HepG2 (cell line): ENCODE measurements at regions not wholly inside any gene's neighbourhood (a gene's known extent, or its start where the extent isn't known, plus 50 kb on each side); places are given as distances from the start of the nearest gene placed in this dataset.

Experiments
- ATAC-seq: fragments of 200-7000 bp; cut with Tn5 transposase; 3 replicates; pipeline ENCODE4 v1.9.1; 2020; ENCODE audit warnings: mild to moderate bottlenecking, moderate library complexity
- BruUV-seq: library from RNA; stranded (reverse); fragments of 400-500 nt; replicated peaks from 2 replicates; lab custom pipeline; 2021; lab: Mats Ljungman, UMichigan
- CTCF ChIA-PET: fragments of 300-600 bp; formaldehyde crosslinking; extraction: SDS; loops from one replicate; lab custom pipeline; 2021; ENCODE audit warnings: low total read pairs, inconsistent platforms, low intra/inter-chr PET ratio; lab: Yijun Ruan, JAX
- POLR2A ChIA-PET: fragments of 350-600 bp; sonication (Branson Sonifier 250); formaldehyde crosslinking; loops from one replicate; lab custom pipeline; 2020; ENCODE audit warnings: antibody characterized with exemption, inconsistent platforms; lab: Yijun Ruan, JAX
- DNase-seq: peaks from one replicate; pipeline ENCODE4 v3.0.0-alpha.2; 2015; ENCODE audit warnings: low spot score
- FAIRE-seq: peaks from 3 replicates; lab custom pipeline; 2011; peaks lifted over from hg19 to GRCh38; lab: Jason Lieb, UNC
- H2AFZ ChIP-seq: one replicate; pipeline ENCODE4 v1.6.1; 2011; ENCODE audit warnings: low read length, inconsistent platforms
- H3K27ac ChIP-seq: fragments of 300-600 bp; 3 replicates; pipeline ENCODE4 v1.8.0; 2011; ENCODE audit warnings: mixed run types, mild to moderate bottlenecking, mixed read lengths, low read length, inconsistent platforms; ENCODE audit not compliant: insufficient read depth; ENCODE audit errors: extremely low read length
- H3K27me3 ChIP-seq, 2 experiments: fragments of 200-600 bp in 1 of 2; 2 replicates in 1 of 2; 3 replicates in 1 of 2; pipeline versions ENCODE4 v1.6.0 to v1.8.0; 2011; ENCODE audit warnings: low read length in 2 of 2, mild to moderate bottlenecking in 2 of 2, moderate library complexity in 2 of 2, inconsistent platforms in 1 of 2; ENCODE audit not compliant: insufficient read depth in 2 of 2, control insufficient read depth in 1 of 2
- H3K36me3 ChIP-seq, 2 experiments: fragments of 200-600 bp in 1 of 2; replicated peaks in 1 of 2; 2 replicates in 1 of 2; 3 replicates in 1 of 2; pipeline versions ENCODE4 v1.5.1 to v1.8.0; 2011; ENCODE audit warnings: low read length in 2 of 2, inconsistent platforms in 1 of 2; ENCODE audit not compliant: insufficient read depth in 2 of 2, control insufficient read depth in 1 of 2
- H3K4me1 ChIP-seq: 2 replicates; pipeline ENCODE4 v1.5.1; 2012; ENCODE audit warnings: low read length, inconsistent platforms; ENCODE audit not compliant: insufficient read depth
- H3K4me2 ChIP-seq: 2 replicates; pipeline ENCODE4 v1.6.0; 2011; ENCODE audit warnings: low read depth, low read length, inconsistent platforms
- H3K4me3 ChIP-seq, 3 experiments: fragments of 200-600 bp in 1 of 3; sonication (generic), shearing (Covaris generic) in 1 of 3; replicated peaks in 1 of 3; 2 replicates each; pipeline ENCODE4 v1.5.1; 2011 to 2016; ENCODE audit warnings: low read length in 3 of 3, inconsistent platforms in 2 of 3, low read depth in 2 of 3, mild to moderate bottlenecking in 2 of 3, control low read depth in 1 of 3, mixed read lengths in 1 of 3; ENCODE audit not compliant: insufficient read depth in 1 of 3
- H3K79me2 ChIP-seq: one replicate; pipeline ENCODE4 v1.6.1; 2011; ENCODE audit warnings: low read length, inconsistent platforms; ENCODE audit not compliant: insufficient read depth
- H3K9ac ChIP-seq: 2 replicates; pipeline ENCODE4 v1.6.0; 2011; ENCODE audit warnings: mild to moderate bottlenecking, low read depth, low read length, inconsistent platforms; ENCODE audit not compliant: insufficient read depth
- H3K9me3 ChIP-seq: 2 replicates; pipeline ENCODE4 v1.5.1; 2012; ENCODE audit warnings: mild to moderate bottlenecking, low read length
- H4K20me1 ChIP-seq: 2 replicates; pipeline ENCODE4 v1.6.0; 2011; ENCODE audit warnings: inconsistent platforms, mild to moderate bottlenecking, low read length, moderate library complexity; ENCODE audit not compliant: insufficient read depth
- EHMT2 ChIP-seq: fragments of 200-600 bp; sonication (generic); IDR thresholded peaks from 2 replicates; pipeline ENCODE4 v1.7.0; 2017; ENCODE audit warnings: antibody characterized with exemption, low read depth, low read length, borderline replicate concordance
- MIER2 ChIP-seq: IDR thresholded peaks from 2 replicates; pipeline ENCODE4 v1.6.1; 2016; ENCODE audit warnings: missing biosample characterization, missing genetic modification reagents
- REST ChIP-seq, 2 experiments: IDR thresholded peaks; 2 replicates each; pipeline ENCODE4 v1.6.1; 2011 to 2012; ENCODE audit warnings: low read length in 2 of 2, borderline replicate concordance in 1 of 2, low read depth in 1 of 2, mild to moderate bottlenecking in 1 of 2, moderate library complexity in 1 of 2
- TCF12 ChIP-seq, 2 experiments: fragments of 450-650 bp in 1 of 2; sonication (generic) in 1 of 2; formaldehyde crosslinking in 1 of 2; IDR thresholded peaks; 2 replicates each; pipeline versions ENCODE4 v1.6.1 to v1.8.0; 2017 to 2022; ENCODE audit warnings: antibody characterized with exemption in 1 of 2, mild to moderate bottlenecking in 1 of 2, missing genetic modification reagents in 1 of 2, moderate library complexity in 1 of 2
- ZNF253 ChIP-seq: sonication (generic); formaldehyde crosslinking; IDR thresholded peaks from 2 replicates; pipeline ENCODE4 v1.8.0; 2022; ENCODE audit warnings: mild to moderate bottlenecking, missing genetic modification reagents, borderline replicate concordance
- WGBS: methylation state at CpG from one replicate; pipeline ENCODE4 v1.1.6; 2017; ENCODE audit warnings: low lambda C conversion rate; 5-methylcytosine and 5-hydroxymethylcytosine counted together
- in situ Hi-C: cut with HindIII; loops from 2 replicates; pipeline ENCODE4 v1.10.0; 2017; ENCODE audit warnings: low pct_unique_long_range_greater_than_20kb; ENCODE audit not compliant: extremely low pct_ligation_motif_present
- intact Hi-C: fragments of 100-400 bp; cut with micrococcal nuclease; formaldehyde crosslinking; loops from one replicate; pipeline ENCODE4 v1.10.0; 2022; ENCODE audit not compliant: unreplicated experiment
- TF ChIP-seq, protein P1 (sequence below): sonication (generic); formaldehyde crosslinking; IDR thresholded peaks from 2 replicates; pipeline ENCODE4; 2020; ENCODE audit warnings: missing genetic modification reagents, mild to moderate bottlenecking, borderline replicate concordance
- TF ChIP-seq, protein P2 (sequence below): sonication (generic); formaldehyde crosslinking; IDR thresholded peaks from 2 replicates; pipeline ENCODE4 v1.4.0; 2020; ENCODE audit warnings: missing genetic modification reagents, borderline replicate concordance
- TF ChIP-seq, protein P3 (sequence below): sonication (generic); formaldehyde crosslinking; IDR thresholded peaks from 2 replicates; pipeline ENCODE4 v1.8.1; 2022; ENCODE audit warnings: mild to moderate bottlenecking, missing genetic modification reagents

DNA sequence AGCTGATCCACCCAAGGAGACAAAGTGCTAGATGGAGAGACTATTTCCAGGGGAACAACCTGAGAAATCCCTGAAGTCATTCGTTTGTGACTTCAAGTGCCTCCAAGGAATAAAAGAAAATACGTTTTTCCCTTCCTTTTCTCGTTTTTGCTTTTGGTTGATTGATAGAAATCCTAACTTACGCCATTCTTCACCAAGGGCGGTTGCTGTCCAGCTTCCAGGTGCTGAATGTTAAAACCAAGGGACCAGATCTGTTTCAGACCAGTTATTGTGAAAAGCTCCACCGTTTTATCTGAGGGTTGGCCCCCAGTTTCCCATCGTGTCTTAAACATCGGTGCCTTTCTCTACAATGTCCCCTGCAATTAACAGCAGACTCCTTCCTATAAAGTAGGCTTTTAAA, 600.7 kb upstream of the SGCD start:
- Histone ChIP-seq H3K27me3 (peaks cover 0 to 12% of the 10 kb centered on the region in 2 experiments; a peak in 4 of 5 replicates), H3K4me1 (no peaks in the 10 kb centered on the region), H2AFZ (no peak overlapping the region), H3K9me3 (no peaks in the 10 kb centered on the region), H3K36me3 (no peaks in the 10 kb centered on the region), H3K9ac (no peak overlapping the region), H4K20me1 (no peaks in the 10 kb centered on the region), H3K79me2 (no peaks in the 10 kb centered on the region), H3K4me2 (no peak overlapping the region), H3K27ac (no peak overlapping the region), H3K4me3 (no peak overlapping the region)
- no peak for ATAC-seq
- in situ Hi-C loops (no loop called here), intact Hi-C loops (no loop called here)
- POLR2A ChIA-PET: no interaction called here
- WGBS: 6% methylated on average over 8 of the region's 8 CpGs
- BruUV-seq: no TSS peak
- CTCF ChIA-PET: no interaction called here
- TF ChIP-seq MIER2: peak; percentile 95
- TF ChIP-seq REST (IDR thresholded peaks at IDR 0.05; ENCODE audit: borderline replicate concordance in 1 of 2, low read depth in 1 of 2, low read length in 2 of 2): peak; percentile 58 to 96
- no peak for TF ChIP-seq TCF12 (IDR thresholded peaks at IDR 0.05)
- TF ChIP-seq TCF12 (CRISPR knock-in tag; IDR thresholded peaks at IDR 0.05): no peak
- TF ChIP-seq, protein P1, sequence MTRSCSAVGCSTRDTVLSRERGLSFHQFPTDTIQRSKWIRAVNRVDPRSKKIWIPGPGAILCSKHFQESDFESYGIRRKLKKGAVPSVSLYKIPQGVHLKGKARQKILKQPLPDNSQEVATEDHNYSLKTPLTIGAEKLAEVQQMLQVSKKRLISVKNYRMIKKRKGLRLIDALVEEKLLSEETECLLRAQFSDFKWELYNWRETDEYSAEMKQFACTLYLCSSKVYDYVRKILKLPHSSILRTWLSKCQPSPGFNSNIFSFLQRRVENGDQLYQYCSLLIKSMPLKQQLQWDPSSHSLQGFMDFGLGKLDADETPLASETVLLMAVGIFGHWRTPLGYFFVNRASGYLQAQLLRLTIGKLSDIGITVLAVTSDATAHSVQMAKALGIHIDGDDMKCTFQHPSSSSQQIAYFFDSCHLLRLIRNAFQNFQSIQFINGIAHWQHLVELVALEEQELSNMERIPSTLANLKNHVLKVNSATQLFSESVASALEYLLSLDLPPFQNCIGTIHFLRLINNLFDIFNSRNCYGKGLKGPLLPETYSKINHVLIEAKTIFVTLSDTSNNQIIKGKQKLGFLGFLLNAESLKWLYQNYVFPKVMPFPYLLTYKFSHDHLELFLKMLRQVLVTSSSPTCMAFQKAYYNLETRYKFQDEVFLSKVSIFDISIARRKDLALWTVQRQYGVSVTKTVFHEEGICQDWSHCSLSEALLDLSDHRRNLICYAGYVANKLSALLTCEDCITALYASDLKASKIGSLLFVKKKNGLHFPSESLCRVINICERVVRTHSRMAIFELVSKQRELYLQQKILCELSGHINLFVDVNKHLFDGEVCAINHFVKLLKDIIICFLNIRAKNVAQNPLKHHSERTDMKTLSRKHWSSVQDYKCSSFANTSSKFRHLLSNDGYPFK (CRISPR knock-in tag): no peak
- TF ChIP-seq EHMT2: peak; percentile 81; the same call in 1 of the 2 replicates
- TF ChIP-seq, protein P2, sequence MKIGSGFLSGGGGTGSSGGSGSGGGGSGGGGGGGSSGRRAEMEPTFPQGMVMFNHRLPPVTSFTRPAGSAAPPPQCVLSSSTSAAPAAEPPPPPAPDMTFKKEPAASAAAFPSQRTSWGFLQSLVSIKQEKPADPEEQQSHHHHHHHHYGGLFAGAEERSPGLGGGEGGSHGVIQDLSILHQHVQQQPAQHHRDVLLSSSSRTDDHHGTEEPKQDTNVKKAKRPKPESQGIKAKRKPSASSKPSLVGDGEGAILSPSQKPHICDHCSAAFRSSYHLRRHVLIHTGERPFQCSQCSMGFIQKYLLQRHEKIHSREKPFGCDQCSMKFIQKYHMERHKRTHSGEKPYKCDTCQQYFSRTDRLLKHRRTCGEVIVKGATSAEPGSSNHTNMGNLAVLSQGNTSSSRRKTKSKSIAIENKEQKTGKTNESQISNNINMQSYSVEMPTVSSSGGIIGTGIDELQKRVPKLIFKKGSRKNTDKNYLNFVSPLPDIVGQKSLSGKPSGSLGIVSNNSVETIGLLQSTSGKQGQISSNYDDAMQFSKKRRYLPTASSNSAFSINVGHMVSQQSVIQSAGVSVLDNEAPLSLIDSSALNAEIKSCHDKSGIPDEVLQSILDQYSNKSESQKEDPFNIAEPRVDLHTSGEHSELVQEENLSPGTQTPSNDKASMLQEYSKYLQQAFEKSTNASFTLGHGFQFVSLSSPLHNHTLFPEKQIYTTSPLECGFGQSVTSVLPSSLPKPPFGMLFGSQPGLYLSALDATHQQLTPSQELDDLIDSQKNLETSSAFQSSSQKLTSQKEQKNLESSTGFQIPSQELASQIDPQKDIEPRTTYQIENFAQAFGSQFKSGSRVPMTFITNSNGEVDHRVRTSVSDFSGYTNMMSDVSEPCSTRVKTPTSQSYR (CRISPR knock-in tag): no peak
- TF ChIP-seq, protein P3, sequence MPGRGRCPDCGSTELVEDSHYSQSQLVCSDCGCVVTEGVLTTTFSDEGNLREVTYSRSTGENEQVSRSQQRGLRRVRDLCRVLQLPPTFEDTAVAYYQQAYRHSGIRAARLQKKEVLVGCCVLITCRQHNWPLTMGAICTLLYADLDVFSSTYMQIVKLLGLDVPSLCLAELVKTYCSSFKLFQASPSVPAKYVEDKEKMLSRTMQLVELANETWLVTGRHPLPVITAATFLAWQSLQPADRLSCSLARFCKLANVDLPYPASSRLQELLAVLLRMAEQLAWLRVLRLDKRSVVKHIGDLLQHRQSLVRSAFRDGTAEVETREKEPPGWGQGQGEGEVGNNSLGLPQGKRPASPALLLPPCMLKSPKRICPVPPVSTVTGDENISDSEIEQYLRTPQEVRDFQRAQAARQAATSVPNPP (CRISPR knock-in tag): no peak
- TF ChIP-seq ZNF253 (CRISPR knock-in tag): no peak
- DNase-seq: no peak
- FAIRE-seq: no peak
